NCI-H1417 (cell line): ENCODE measurements at regions not wholly inside any gene's neighbourhood (a gene's known extent, or its start where the extent isn't known, plus 50 kb on each side); places are given as distances from the start of the nearest gene placed in this dataset.
"Not testable (repeated sequence)": the region's sequence is repeated elsewhere in the genome, so short reads cannot be mapped to it uniquely, and the experiment has no call there.

Experiments
- DNase-seq, 3 experiments: peaks; one replicate each; lab custom pipeline; 2025; lab: John Stamatoyannopoulos, UW

GRCh38 chr5:21340233-21340632, 1352.2 kb upstream of the CDH18 start:
- DNase-seq = peak in 2 of 3 experiments; percentile 1 to 42

GRCh38 chr5:21336478-21336877, 1348.5 kb upstream of the CDH18 start:
- not testable (repeated sequence) for DNase-seq

- not testable (repeated sequence) for DNase-seq
Measured at GRCh38 chr5:21315376-21315775, 1327.4 kb upstream of the CDH18 start.

- not testable (repeated sequence) for DNase-seq
Measured at GRCh38 chr5:21301205-21301604, 1313.2 kb upstream of the CDH18 start.

- not testable (repeated sequence) for DNase-seq
Measured at GRCh38 chr5:21274361-21274760, 1286.4 kb upstream of the CDH18 start.

GRCh38 chr5:21263361-21263760, 1275.4 kb upstream of the CDH18 start:
- DNase-seq = no peak

GRCh38 chr5:21254161-21254560, 1266.2 kb upstream of the CDH18 start:
- DNase-seq = no peak

- no peak for DNase-seq
Measured at GRCh38 chr5:21244982-21245381, 1257.0 kb upstream of the CDH18 start.

- no peak for DNase-seq
Measured at GRCh38 chr5:21238786-21239185, 1250.8 kb upstream of the CDH18 start.

GRCh38 chr5:21237461-21237860, 1249.5 kb upstream of the CDH18 start:
- peak in 1 of 3 experiments; percentile 66 for DNase-seq

GRCh38 chr5:21236971-21237427, 1249.0 kb upstream of the CDH18 start:
- peak in 2 of 3 experiments; percentile 21 to 80 for DNase-seq

GRCh38 chr5:21236104-21236503, 1248.1 kb upstream of the CDH18 start:
- no peak for DNase-seq

GRCh38 chr5:21225223-21226064, 1237.4 kb upstream of the CDH18 start:
- DNase-seq = no peak

GRCh38 chr5:21221616-21222015, 1233.6 kb upstream of the CDH18 start:
- DNase-seq = no peak

- DNase-seq = no peak
Measured at GRCh38 chr5:21219966-21220365, 1232.0 kb upstream of the CDH18 start.

- DNase-seq = no peak
Measured at GRCh38 chr5:21219251-21219650, 1231.3 kb upstream of the CDH18 start.

- no peak for DNase-seq
Measured at GRCh38 chr5:21212026-21212425, 1224.0 kb upstream of the CDH18 start.

GRCh38 chr5:21209409-21209808, 1221.4 kb upstream of the CDH18 start:
- no peak for DNase-seq

GRCh38 chr5:21199087-21199486, 1211.1 kb upstream of the CDH18 start:
- DNase-seq = no peak

- peak in 2 of 3 experiments; percentile 7 to 61 for DNase-seq
Measured at GRCh38 chr5:21195145-21195544, 1207.1 kb upstream of the CDH18 start.

- no peak for DNase-seq
Measured at GRCh38 chr5:21185536-21185935, 1197.5 kb upstream of the CDH18 start.

- no peak for DNase-seq
Measured at GRCh38 chr5:21184581-21184980, 1196.6 kb upstream of the CDH18 start.

GRCh38 chr5:21181609-21182125, 1193.7 kb upstream of the CDH18 start:
- peak in 1 of 3 experiments; percentile 5 for DNase-seq
